ENCODE measurements at regions not wholly inside any gene's neighbourhood (a gene's known extent, or its start where the extent isn't known, plus 50 kb on each side); places are given as distances from the start of the nearest gene placed in this dataset.

GRCh38 chr4:20639346-20639745 is 60.9 kb upstream of the PACRGL start:
- Histone ChIP-seq H3F3A (ENCODE audit: low read depth) (no peaks in the 10 kb centered on the region), H3K27me3 (no peaks in the 10 kb centered on the region), H4K20me1 (ENCODE audit: low read depth) (no peaks in the 10 kb centered on the region), H2AFZ (replicated peaks) (no peak overlapping the region), H3K36me3 (no peaks in the 10 kb centered on the region), H3K9ac (no peak overlapping the region), H3K4me2 (no peak overlapping the region), H3K4me3 (no peak overlapping the region), H3K27ac (no peak overlapping the region), H3K4me1 (no peaks in the 10 kb centered on the region), H3K79me2 (ENCODE audit: low read depth) (no peaks in the 10 kb centered on the region), H3K9me3 (ENCODE audit: low read depth) (no peaks in the 10 kb centered on the region)
- Mint-ChIP-seq H3K4me3 (no peak overlapping the region), H3K4me1 (peaks cover 2% of the 10 kb centered on the region), H3K27me3 (ENCODE audit: insufficient read depth, low read depth) (peaks cover 5% of the 10 kb centered on the region), H3K9me3 (peaks cover 18% of the 10 kb centered on the region), H3K27ac (no peak overlapping the region), H3K36me3 (peaks cover 2% of the 10 kb centered on the region)
- TF ChIP-seq CTCF (IDR thresholded peaks at IDR 0.05) (no peak), EZH2 (IDR thresholded peaks at IDR 0.05) (no peak), EZH2phosphoT487 (IDR thresholded peaks at IDR 0.05) (no peak)
- DNase-seq (ENCODE audit: low spot score), result no peak

- H3K9ac ChIP-seq, result no peak overlapping the region
- no peaks in the 10 kb centered on the region for H3K4me1 ChIP-seq
- no peaks in the 10 kb centered on the region for H3K9me3 ChIP-seq (ENCODE audit: low read depth)
- TF ChIP-seq EZH2 (IDR thresholded peaks at IDR 0.05) (no peak), CTCF (IDR thresholded peaks at IDR 0.05) (no peak), EZH2phosphoT487 (IDR thresholded peaks at IDR 0.05) (no peak)
- H4K20me1 ChIP-seq (ENCODE audit: low read depth), result no peaks in the 10 kb centered on the region
- no peaks in the 10 kb centered on the region for H3K36me3 ChIP-seq
- no peak for DNase-seq (ENCODE audit: low spot score)
- H3K27me3 ChIP-seq, result no peaks in the 10 kb centered on the region
- no peak overlapping the region for H3K4me3 Mint-ChIP-seq
- H3K4me1 Mint-ChIP-seq, result no peaks in the 10 kb centered on the region
- H3K9me3 Mint-ChIP-seq, result peaks cover 6% of the 10 kb centered on the region
- H3K27ac ChIP-seq, result no peak overlapping the region
- no peaks in the 10 kb centered on the region for H3F3A ChIP-seq (ENCODE audit: low read depth)
- no peak overlapping the region for H3K4me3 ChIP-seq
- no peak overlapping the region for H2AFZ ChIP-seq (replicated peaks)
- H3K36me3 Mint-ChIP-seq, result no peaks in the 10 kb centered on the region
- peaks cover 3% of the 10 kb centered on the region for H3K27me3 Mint-ChIP-seq (ENCODE audit: insufficient read depth, low read depth)
- no peak overlapping the region for H3K27ac Mint-ChIP-seq
- no peaks in the 10 kb centered on the region for H3K79me2 ChIP-seq (ENCODE audit: low read depth)
- H3K4me2 ChIP-seq, result no peak overlapping the region
Observed at GRCh38 chr4:20640989-20641388, 59.3 kb upstream of the PACRGL start.

- H3K9me3 Mint-ChIP-seq, result peaks cover 2% of the 10 kb centered on the region
- Histone ChIP-seq H3K4me2 (no peak overlapping the region), H2AFZ (replicated peaks) (no peak overlapping the region), H3F3A (ENCODE audit: low read depth) (no peaks in the 10 kb centered on the region), H3K36me3 (no peaks in the 10 kb centered on the region), H3K27ac (no peak overlapping the region), H3K4me1 (no peaks in the 10 kb centered on the region), H3K9ac (no peak overlapping the region), H3K79me2 (ENCODE audit: low read depth) (no peaks in the 10 kb centered on the region), H3K4me3 (no peak overlapping the region), H3K9me3 (ENCODE audit: low read depth) (no peaks in the 10 kb centered on the region), H3K27me3 (no peaks in the 10 kb centered on the region), H4K20me1 (ENCODE audit: low read depth) (no peaks in the 10 kb centered on the region)
- H3K27me3 Mint-ChIP-seq (ENCODE audit: insufficient read depth, low read depth), result peaks cover 3% of the 10 kb centered on the region
- no peak for DNase-seq (ENCODE audit: low spot score)
- TF ChIP-seq CTCF (IDR thresholded peaks at IDR 0.05) (no peak), EZH2phosphoT487 (IDR thresholded peaks at IDR 0.05) (no peak), EZH2 (IDR thresholded peaks at IDR 0.05) (no peak)
- no peaks in the 10 kb centered on the region for H3K36me3 Mint-ChIP-seq
- H3K4me3 Mint-ChIP-seq, result no peak overlapping the region
- no peaks in the 10 kb centered on the region for H3K4me1 Mint-ChIP-seq
- no peak overlapping the region for H3K27ac Mint-ChIP-seq
Observed at GRCh38 chr4:20641976-20642375, 58.3 kb upstream of the PACRGL start.

GRCh38 chr4:20643631-20644030 is 56.6 kb upstream of the PACRGL start:
- Histone ChIP-seq H3K9me3 (ENCODE audit: low read depth) (no peaks in the 10 kb centered on the region), H3F3A (ENCODE audit: low read depth) (no peaks in the 10 kb centered on the region), H4K20me1 (ENCODE audit: low read depth) (no peaks in the 10 kb centered on the region), H3K36me3 (no peaks in the 10 kb centered on the region), H3K9ac (no peak overlapping the region), H3K27ac (no peak overlapping the region), H3K4me1 (no peaks in the 10 kb centered on the region), H3K4me3 (no peak overlapping the region), H3K79me2 (ENCODE audit: low read depth) (no peaks in the 10 kb centered on the region), H3K27me3 (no peaks in the 10 kb centered on the region), H2AFZ (replicated peaks) (no peak overlapping the region), H3K4me2 (no peak overlapping the region)
- Mint-ChIP-seq H3K27ac (no peak overlapping the region), H3K4me3 (no peak overlapping the region), H3K4me1 (no peaks in the 10 kb centered on the region), H3K27me3 (ENCODE audit: insufficient read depth, low read depth) (peaks cover 5% of the 10 kb centered on the region), H3K9me3 (no peaks in the 10 kb centered on the region), H3K36me3 (no peaks in the 10 kb centered on the region)
- TF ChIP-seq EZH2phosphoT487 (IDR thresholded peaks at IDR 0.05) (no peak), CTCF (IDR thresholded peaks at IDR 0.05) (no peak), EZH2 (IDR thresholded peaks at IDR 0.05) (no peak)
- DNase-seq (ENCODE audit: low spot score), result no peak
